ENCODE measurements at regions not wholly inside any gene's neighbourhood (a gene's known extent, or its start where the extent isn't known, plus 50 kb on each side); places are given as distances from the start of the nearest gene placed in this dataset.

- H3K27me3 ChIP-seq (replicated peaks; ENCODE audit: insufficient read depth, low read length): no peaks in the 10 kb centered on the region
- H3K36me3 ChIP-seq (replicated peaks; ENCODE audit: insufficient read depth, low read length): no peaks in the 10 kb centered on the region
- H3F3A ChIP-seq (ENCODE audit: insufficient read depth, low read length): no peaks in the 10 kb centered on the region
- H2AFZ ChIP-seq (ENCODE audit: low read length): no peak overlapping the region
- H3K9me2 ChIP-seq (replicated peaks; ENCODE audit: insufficient read depth, low read length): no peaks in the 10 kb centered on the region
- no peak overlapping the region for H3K27ac ChIP-seq (ENCODE audit: low read length)
- no peaks in the 10 kb centered on the region for H4K20me1 ChIP-seq (ENCODE audit: insufficient read depth, low read length)
- TF ChIP-seq EZH2phosphoT487 (IDR thresholded peaks at IDR 0.05; ENCODE audit: low read length) (no peak), EZH2 (optimal IDR thresholded peaks at IDR 0.05; ENCODE audit: low read depth, low read length) (no peak), CTCF (IDR thresholded peaks at IDR 0.05; ENCODE audit: low read length) (no peak)
- H3K79me2 ChIP-seq (ENCODE audit: low read length): no peaks in the 10 kb centered on the region
- no peaks in the 10 kb centered on the region for H3K9me3 ChIP-seq (replicated peaks; ENCODE audit: insufficient read depth, low read length)
- no peak for DNase-seq
- no peaks in the 10 kb centered on the region for H3K4me1 ChIP-seq (ENCODE audit: low read length)
- H3K4me2 ChIP-seq (ENCODE audit: low read depth, low read length): no peak overlapping the region
- H3K9ac ChIP-seq (ENCODE audit: low read length): no peak overlapping the region
- no peak overlapping the region for H3K4me3 ChIP-seq (ENCODE audit: low read length)
Observed at GRCh38 chr11:45723397-45723796, 58.0 kb upstream of the CHST1 start.

GRCh38 chr11:45722144-45722543, 56.7 kb upstream of the CHST1 start:
- Histone ChIP-seq H3K9ac (ENCODE audit: low read length) (no peak overlapping the region), H4K20me1 (ENCODE audit: insufficient read depth, low read length) (no peaks in the 10 kb centered on the region), H3K4me3 (ENCODE audit: low read length) (no peak overlapping the region), H3K9me3 (replicated peaks; ENCODE audit: insufficient read depth, low read length) (no peaks in the 10 kb centered on the region), H3K27me3 (replicated peaks; ENCODE audit: insufficient read depth, low read length) (no peaks in the 10 kb centered on the region), H3K4me1 (ENCODE audit: low read length) (no peaks in the 10 kb centered on the region), H3K36me3 (replicated peaks; ENCODE audit: insufficient read depth, low read length) (no peaks in the 10 kb centered on the region), H3K4me2 (ENCODE audit: low read depth, low read length) (no peak overlapping the region), H2AFZ (ENCODE audit: low read length) (no peak overlapping the region), H3K79me2 (ENCODE audit: low read length) (no peaks in the 10 kb centered on the region), H3K27ac (ENCODE audit: low read length) (no peak overlapping the region), H3F3A (ENCODE audit: insufficient read depth, low read length) (no peaks in the 10 kb centered on the region), H3K9me2 (replicated peaks; ENCODE audit: insufficient read depth, low read length) (no peaks in the 10 kb centered on the region)
- TF ChIP-seq EZH2phosphoT487 (IDR thresholded peaks at IDR 0.05; ENCODE audit: low read length): no peak
- TF ChIP-seq EZH2 (optimal IDR thresholded peaks at IDR 0.05; ENCODE audit: low read depth, low read length): no peak
- TF ChIP-seq CTCF (IDR thresholded peaks at IDR 0.05; ENCODE audit: low read length): no peak
- no peak for DNase-seq

GRCh38 chr11:45717526-45717925, 52.1 kb upstream of the CHST1 start:
- Histone ChIP-seq H3K27me3 (replicated peaks; ENCODE audit: insufficient read depth, low read length) (no peaks in the 10 kb centered on the region), H2AFZ (ENCODE audit: low read length) (no peak overlapping the region), H3K4me1 (ENCODE audit: low read length) (no peaks in the 10 kb centered on the region), H3K9me3 (replicated peaks; ENCODE audit: insufficient read depth, low read length) (no peaks in the 10 kb centered on the region), H3K27ac (ENCODE audit: low read length) (no peak overlapping the region), H3K9me2 (replicated peaks; ENCODE audit: insufficient read depth, low read length) (no peaks in the 10 kb centered on the region), H3K4me3 (ENCODE audit: low read length) (no peak overlapping the region), H3K9ac (ENCODE audit: low read length) (no peak overlapping the region), H3K79me2 (ENCODE audit: low read length) (no peaks in the 10 kb centered on the region), H3K36me3 (replicated peaks; ENCODE audit: insufficient read depth, low read length) (no peaks in the 10 kb centered on the region), H4K20me1 (ENCODE audit: insufficient read depth, low read length) (no peaks in the 10 kb centered on the region), H3F3A (ENCODE audit: insufficient read depth, low read length) (no peaks in the 10 kb centered on the region), H3K4me2 (ENCODE audit: low read depth, low read length) (no peak overlapping the region)
- DNase-seq: no peak
- TF ChIP-seq CTCF (IDR thresholded peaks at IDR 0.05; ENCODE audit: low read length) (no peak), EZH2 (optimal IDR thresholded peaks at IDR 0.05; ENCODE audit: low read depth, low read length) (no peak), EZH2phosphoT487 (IDR thresholded peaks at IDR 0.05; ENCODE audit: low read length) (no peak)

Data from MM.1S (cell line).